ENCODE measurements at regions not wholly inside any gene's neighbourhood (a gene's known extent, or its start where the extent isn't known, plus 50 kb on each side); places are given as distances from the start of the nearest gene placed in this dataset.
A peak's percentile ranks its signal among the peaks of the same experiment; 100 is the strongest.

DNA sequence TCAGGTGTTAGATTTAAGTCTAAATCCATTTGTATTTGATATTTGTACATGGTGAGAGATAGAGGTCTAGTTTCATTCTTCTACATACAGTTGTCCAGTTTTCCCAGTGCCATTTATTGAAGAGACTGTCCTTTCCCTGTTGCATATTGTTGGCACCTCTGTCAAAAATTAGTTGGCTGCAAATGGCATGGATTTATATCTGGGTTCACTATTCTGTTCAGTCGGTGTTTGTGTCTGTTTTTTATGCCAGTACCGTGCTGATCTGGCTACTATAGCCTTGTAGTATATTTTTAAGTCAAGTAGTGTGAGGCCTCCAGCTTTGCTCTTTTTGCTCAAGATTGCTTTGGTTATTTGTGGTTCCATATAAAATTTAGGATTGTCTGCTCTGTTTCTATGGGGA is 176.2 kb upstream of the DMRT1 start:
- Histone ChIP-seq H3K27me3 (no peaks in the 10 kb centered on the region), H3K4me3 (no peak overlapping the region), H3K9me3 (peaks cover 0 to 5% of the 10 kb centered on the region in 2 donors), H3K4me1 (no peaks in the 10 kb centered on the region), H3K27ac (no peak overlapping the region), H3K36me3 (no peaks in the 10 kb centered on the region)
- DNase-seq = no peak
- TF ChIP-seq, protein P1, sequence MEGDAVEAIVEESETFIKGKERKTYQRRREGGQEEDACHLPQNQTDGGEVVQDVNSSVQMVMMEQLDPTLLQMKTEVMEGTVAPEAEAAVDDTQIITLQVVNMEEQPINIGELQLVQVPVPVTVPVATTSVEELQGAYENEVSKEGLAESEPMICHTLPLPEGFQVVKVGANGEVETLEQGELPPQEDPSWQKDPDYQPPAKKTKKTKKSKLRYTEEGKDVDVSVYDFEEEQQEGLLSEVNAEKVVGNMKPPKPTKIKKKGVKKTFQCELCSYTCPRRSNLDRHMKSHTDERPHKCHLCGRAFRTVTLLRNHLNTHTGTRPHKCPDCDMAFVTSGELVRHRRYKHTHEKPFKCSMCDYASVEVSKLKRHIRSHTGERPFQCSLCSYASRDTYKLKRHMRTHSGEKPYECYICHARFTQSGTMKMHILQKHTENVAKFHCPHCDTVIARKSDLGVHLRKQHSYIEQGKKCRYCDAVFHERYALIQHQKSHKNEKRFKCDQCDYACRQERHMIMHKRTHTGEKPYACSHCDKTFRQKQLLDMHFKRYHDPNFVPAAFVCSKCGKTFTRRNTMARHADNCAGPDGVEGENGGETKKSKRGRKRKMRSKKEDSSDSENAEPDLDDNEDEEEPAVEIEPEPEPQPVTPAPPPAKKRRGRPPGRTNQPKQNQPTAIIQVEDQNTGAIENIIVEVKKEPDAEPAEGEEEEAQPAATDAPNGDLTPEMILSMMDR (IDR thresholded peaks at IDR 0.05) = no peak
- TF ChIP-seq POLR2A (IDR thresholded peaks at IDR 0.05) = no peak
- intact Hi-C loops (cut with DNase I; ENCODE audit: low total_unique reads) = no loop called here

DNA sequence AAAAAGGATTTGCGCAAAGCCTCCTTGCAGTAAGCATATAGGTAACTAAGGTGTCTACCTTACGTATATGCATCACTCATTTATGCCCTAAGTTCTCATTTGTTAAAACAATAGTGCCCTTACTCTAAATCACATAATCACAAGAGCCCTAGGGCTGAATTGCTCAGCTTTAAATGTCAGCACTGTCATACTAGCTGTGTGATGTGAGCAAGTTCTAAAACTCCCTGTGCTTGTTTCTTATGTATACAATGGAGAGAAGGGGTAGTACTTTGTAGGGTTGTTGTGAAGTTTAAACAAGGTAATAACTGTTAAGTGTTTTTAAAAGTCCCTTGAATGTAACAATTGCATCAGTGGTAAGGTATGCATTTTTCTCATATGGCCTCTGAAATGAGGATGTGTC is 169.5 kb upstream of the DMRT1 start:
- Histone ChIP-seq H3K27me3 (no peaks in the 10 kb centered on the region), H3K4me1 (peaks cover 0 to 7% of the 10 kb centered on the region in 2 donors), H3K9me3 (peaks cover 0 to 5% of the 10 kb centered on the region in 2 donors), H3K4me3 (no peak overlapping the region), H3K36me3 (no peaks in the 10 kb centered on the region), H3K27ac (no peak overlapping the region)
- no peak for DNase-seq
- TF ChIP-seq POLR2A (IDR thresholded peaks at IDR 0.05) = no peak
- TF ChIP-seq, protein P1 (IDR thresholded peaks at IDR 0.05) = no peak
- intact Hi-C loops (cut with DNase I; ENCODE audit: low total_unique reads) = no loop called here

DNA sequence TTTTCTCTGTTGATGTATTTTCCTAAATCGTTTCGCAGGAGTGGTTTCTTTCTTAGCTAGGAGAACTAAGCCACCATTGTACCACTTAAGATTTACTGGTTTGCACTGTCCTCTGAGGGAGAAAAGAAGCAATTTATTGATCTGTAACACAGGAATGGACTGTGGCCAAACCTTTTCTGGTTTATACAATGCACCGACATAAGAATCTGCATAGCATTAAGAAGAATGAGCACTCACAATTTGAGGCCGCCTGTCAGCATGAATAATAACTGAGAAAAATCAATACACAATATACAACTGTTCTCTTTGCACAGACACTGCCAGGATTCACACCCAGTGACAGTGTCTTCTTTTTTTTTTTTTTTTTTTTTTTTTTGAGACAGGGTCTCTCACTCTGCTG is 168.6 kb upstream of the DMRT1 start:
- DNase-seq = no peak
- intact Hi-C loops (cut with DNase I; ENCODE audit: low total_unique reads) = no loop called here
- Histone ChIP-seq H3K4me1 (peaks cover 0 to 7% of the 10 kb centered on the region in 2 donors), H3K27ac (peak overlapping the region in 1 of 2 donors; percentile 57), H3K36me3 (no peaks in the 10 kb centered on the region), H3K9me3 (peaks cover 0 to 5% of the 10 kb centered on the region in 2 donors), H3K4me3 (no peak overlapping the region), H3K27me3 (no peaks in the 10 kb centered on the region)
- TF ChIP-seq POLR2A (IDR thresholded peaks at IDR 0.05) = no peak
- TF ChIP-seq, protein P1 (IDR thresholded peaks at IDR 0.05) = no peak

DNA sequence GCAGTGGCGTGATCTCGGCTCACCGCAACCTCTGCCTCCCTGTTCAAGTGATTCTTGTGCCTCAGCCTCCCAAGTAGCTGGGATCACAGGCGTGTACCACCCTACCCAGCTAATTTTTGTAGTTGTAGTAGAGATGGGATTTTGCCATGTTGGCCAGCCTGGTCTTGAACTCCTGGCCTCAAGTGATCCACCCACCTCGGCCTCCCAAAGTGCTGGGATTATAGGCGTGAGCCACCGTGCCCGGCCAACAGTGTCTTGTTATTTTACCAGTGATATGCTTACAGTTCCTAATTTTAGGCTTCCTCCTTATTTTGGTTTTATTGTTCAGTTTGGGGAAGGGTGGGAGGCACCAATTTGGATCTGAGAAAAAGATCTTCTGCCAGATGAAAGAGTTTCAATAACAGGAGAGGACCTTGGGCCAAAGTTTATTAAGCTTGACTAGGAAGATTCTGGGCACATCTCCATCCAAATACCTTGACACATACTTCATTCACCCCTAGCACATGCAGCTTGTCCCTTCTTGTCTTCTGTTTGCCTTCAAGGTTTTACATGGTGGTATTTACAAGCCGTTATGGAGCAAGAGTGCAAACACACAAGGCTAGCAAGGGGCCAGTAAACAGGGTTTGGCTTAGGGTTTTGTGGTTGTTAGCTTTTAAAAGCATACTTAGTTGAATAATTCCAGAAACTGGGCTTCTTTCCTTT is 168.1 kb upstream of the DMRT1 start:
- Histone ChIP-seq H3K36me3 (no peaks in the 10 kb centered on the region), H3K27ac (peak overlapping the region; percentile 57 to 70), H3K4me3 (no peak overlapping the region), H3K27me3 (no peaks in the 10 kb centered on the region), H3K9me3 (peaks cover 0 to 5% of the 10 kb centered on the region in 2 donors), H3K4me1 (peaks cover 0 to 7% of the 10 kb centered on the region in 2 donors)
- TF ChIP-seq, protein P1 (IDR thresholded peaks at IDR 0.05) = no peak
- no peak for TF ChIP-seq POLR2A (IDR thresholded peaks at IDR 0.05)
- intact Hi-C loops (cut with DNase I; ENCODE audit: low total_unique reads) = no loop called here
- no peak for DNase-seq

DNA sequence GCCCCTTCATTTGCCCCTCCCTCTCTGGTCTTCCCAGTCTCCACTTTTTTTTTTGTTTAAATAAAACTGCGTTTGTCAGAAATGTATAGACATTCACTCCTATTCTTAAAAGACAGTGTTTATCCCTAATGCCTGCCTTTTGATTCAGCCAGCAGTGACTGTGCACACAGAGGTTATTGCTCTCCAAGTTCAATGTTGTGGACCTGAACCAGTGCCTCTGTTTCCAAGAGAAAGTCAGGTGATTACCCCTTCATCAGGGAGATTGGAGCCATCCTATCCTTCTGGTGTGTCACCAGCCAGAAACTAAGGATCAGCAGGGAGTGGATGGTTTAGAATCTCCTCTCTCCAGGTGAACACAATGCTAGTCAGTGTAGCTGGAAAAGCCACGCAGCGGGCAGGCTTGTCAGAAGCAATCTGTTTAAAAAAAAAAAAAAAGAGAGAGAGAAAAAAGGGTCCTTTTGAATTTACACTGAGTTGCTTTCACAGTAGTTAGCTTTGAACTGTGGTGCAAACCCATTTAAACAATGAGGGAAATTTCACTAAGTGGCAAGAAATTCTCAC is 167.5 kb upstream of the DMRT1 start:
- Histone ChIP-seq H3K4me1 (peaks cover 0 to 7% of the 10 kb centered on the region in 2 donors), H3K27me3 (no peaks in the 10 kb centered on the region), H3K27ac (peak overlapping the region; percentile 57 to 70), H3K4me3 (no peak overlapping the region), H3K36me3 (no peaks in the 10 kb centered on the region), H3K9me3 (no peaks in the 10 kb centered on the region)
- intact Hi-C loops (cut with DNase I; ENCODE audit: low total_unique reads) = no loop called here
- no peak for DNase-seq
- TF ChIP-seq, protein P1 (IDR thresholded peaks at IDR 0.05) = no peak
- TF ChIP-seq POLR2A (IDR thresholded peaks at IDR 0.05) = no peak
